OCI-LY3 (cell line): ENCODE measurements at regions not wholly inside any gene's neighbourhood (a gene's known extent, or its start where the extent isn't known, plus 50 kb on each side); places are given as distances from the start of the nearest gene placed in this dataset.

ENCODE experiments used
- EZH2phosphoT487 ChIP-seq: fragments of 200-600 bp; shearing (Covaris generic); IDR thresholded peaks from 2 replicates; pipeline ENCODE4 v1.6.1; 2018; ENCODE audit warnings: antibody characterized with exemption, mixed run types, low read depth
- TF ChIP-seq, protein P1 (sequence below): fragments of 200-600, 300-600 bp; sonication (generic); IDR thresholded peaks from 2 replicates; pipeline ENCODE4 v1.5.1; 2014; ENCODE audit warnings: antibody characterized with exemption, low read length, low read depth

DNA sequence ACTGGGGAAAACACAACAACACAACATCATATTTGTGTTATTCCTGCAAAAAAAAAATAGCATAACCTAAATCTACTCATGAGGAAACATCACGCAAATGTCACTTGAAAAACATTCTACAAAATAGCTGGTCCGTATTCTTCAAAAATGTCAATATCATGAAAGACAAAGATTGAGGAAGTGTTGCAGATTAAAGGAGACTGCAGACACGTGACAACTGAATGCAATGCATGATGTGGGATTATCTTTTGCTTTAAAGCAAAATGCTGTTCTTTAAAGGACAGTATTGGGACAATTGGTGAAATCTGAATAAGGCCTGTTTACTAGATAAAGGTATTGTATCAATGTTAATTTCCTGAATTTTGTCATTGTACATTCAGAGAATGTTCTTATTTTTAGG, 157.7 kb downstream of the SMIM20 start:
- TF ChIP-seq, protein P1, sequence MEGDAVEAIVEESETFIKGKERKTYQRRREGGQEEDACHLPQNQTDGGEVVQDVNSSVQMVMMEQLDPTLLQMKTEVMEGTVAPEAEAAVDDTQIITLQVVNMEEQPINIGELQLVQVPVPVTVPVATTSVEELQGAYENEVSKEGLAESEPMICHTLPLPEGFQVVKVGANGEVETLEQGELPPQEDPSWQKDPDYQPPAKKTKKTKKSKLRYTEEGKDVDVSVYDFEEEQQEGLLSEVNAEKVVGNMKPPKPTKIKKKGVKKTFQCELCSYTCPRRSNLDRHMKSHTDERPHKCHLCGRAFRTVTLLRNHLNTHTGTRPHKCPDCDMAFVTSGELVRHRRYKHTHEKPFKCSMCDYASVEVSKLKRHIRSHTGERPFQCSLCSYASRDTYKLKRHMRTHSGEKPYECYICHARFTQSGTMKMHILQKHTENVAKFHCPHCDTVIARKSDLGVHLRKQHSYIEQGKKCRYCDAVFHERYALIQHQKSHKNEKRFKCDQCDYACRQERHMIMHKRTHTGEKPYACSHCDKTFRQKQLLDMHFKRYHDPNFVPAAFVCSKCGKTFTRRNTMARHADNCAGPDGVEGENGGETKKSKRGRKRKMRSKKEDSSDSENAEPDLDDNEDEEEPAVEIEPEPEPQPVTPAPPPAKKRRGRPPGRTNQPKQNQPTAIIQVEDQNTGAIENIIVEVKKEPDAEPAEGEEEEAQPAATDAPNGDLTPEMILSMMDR = no peak
- TF ChIP-seq EZH2phosphoT487 = no peak
